HepG2 (cell line): ENCODE measurements at regions not wholly inside any gene's neighbourhood (a gene's known extent, or its start where the extent isn't known, plus 50 kb on each side); places are given as distances from the start of the nearest gene placed in this dataset.

Experiments used
- CEBPB ChIP-seq: IDR thresholded peaks from 2 replicates; pipeline ENCODE4 v1.6.1; 2011; ENCODE audit warnings: low read depth, low read length, improper control_type of control experiment, borderline replicate concordance
- CTCF ChIP-seq: sonication (generic); formaldehyde crosslinking; IDR thresholded peaks from 2 replicates; pipeline ENCODE4 v1.5.0; 2020; ENCODE audit warnings: mild to moderate bottlenecking, missing genetic modification reagents, moderate library complexity
- EZH2 ChIP-seq: conservative IDR thresholded peaks from 2 replicates; pipeline ENCODE4 v1.6.1; 2012; ENCODE audit warnings: mild to moderate bottlenecking, low read depth, low read length, moderate library complexity
- GZF1 ChIP-seq: sonication (generic); formaldehyde crosslinking; IDR thresholded peaks from 2 replicates; pipeline ENCODE4 v1.5.1; 2020; ENCODE audit warnings: mild to moderate bottlenecking, missing genetic modification reagents
- KMT2B ChIP-seq: IDR thresholded peaks from 2 replicates; pipeline ENCODE4 v1.6.1; 2016; ENCODE audit warnings: missing genetic modification reagents, missing compliant biosample characterization
- POLR2A ChIP-seq, 2 experiments: IDR thresholded peaks; 2 replicates each; pipeline ENCODE4 v1.6.1; 2011; ENCODE audit warnings: low read depth in 2 of 2, low read length in 2 of 2, mild to moderate bottlenecking in 1 of 2, moderate library complexity in 1 of 2; ENCODE audit not compliant: insufficient read depth in 1 of 2
- RXRB ChIP-seq: IDR thresholded peaks from 2 replicates; pipeline ENCODE4 v1.6.1; 2016; ENCODE audit warnings: borderline replicate concordance, missing genetic modification reagents, missing compliant biosample characterization
- SKI ChIP-seq: fragments of 450-650 bp; IDR thresholded peaks from one replicate; pipeline ENCODE4 v1.6.1; 2018; ENCODE audit warnings: mild to moderate bottlenecking; ENCODE audit not compliant: partially characterized antibody
- SP2 ChIP-seq: sonication (generic); formaldehyde crosslinking; IDR thresholded peaks from 2 replicates; pipeline ENCODE4 v1.5.1; 2020; ENCODE audit warnings: mild to moderate bottlenecking, missing genetic modification reagents
- ZC3H4 ChIP-seq: sonication (generic); formaldehyde crosslinking; IDR thresholded peaks from 2 replicates; pipeline ENCODE4 v1.4.0; 2020; ENCODE audit warnings: missing genetic modification reagents, borderline replicate concordance
- ZNF660 ChIP-seq: sonication (generic); formaldehyde crosslinking; IDR thresholded peaks from 2 replicates; pipeline ENCODE4 v1.5.1; 2020; ENCODE audit warnings: mild to moderate bottlenecking, low read depth, missing genetic modification reagents, borderline replicate concordance
- ZNF792 ChIP-seq: IDR thresholded peaks from 2 replicates; pipeline ENCODE4 v1.6.1; 2016
- TF ChIP-seq, protein P1 (sequence below): sonication (generic); formaldehyde crosslinking; IDR thresholded peaks from 2 replicates; pipeline ENCODE4 v1.5.0; 2020; ENCODE audit warnings: missing genetic modification reagents

DNA sequence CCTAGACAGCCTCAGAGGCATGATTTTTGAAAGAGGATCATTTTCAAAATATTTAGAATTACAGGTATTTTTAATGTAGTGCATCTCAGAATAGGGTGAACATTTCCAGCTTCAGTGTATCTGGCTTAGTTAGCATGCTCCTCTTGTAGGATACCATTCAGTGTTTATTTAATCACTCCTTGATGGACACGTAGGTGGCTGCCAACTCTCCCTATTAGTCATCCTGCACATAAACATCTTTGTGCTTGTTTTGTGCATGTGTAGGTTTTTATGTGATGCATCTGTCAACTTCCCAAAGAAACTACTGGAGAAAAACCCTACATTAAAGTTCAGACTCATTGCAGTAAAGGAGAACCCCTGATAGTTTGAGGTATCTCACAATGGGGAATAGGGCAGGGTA is 52.5 kb upstream of the RBM19 start:
- TF ChIP-seq RXRB (CRISPR knock-in tag) (no peak), ZNF792 (CRISPR knock-in tag) (no peak), KMT2B (CRISPR knock-in tag) (no peak), SP2 (CRISPR knock-in tag) (no peak), ZNF660 (no peak), ZC3H4 (no peak), GZF1 (CRISPR knock-in tag) (no peak), CTCF (CRISPR knock-in tag) (no peak), CEBPB (no peak), POLR2A (IDR thresholded peaks at IDR 0.05; ENCODE audit: insufficient read depth in 1 of 2, low read depth in 2 of 2, low read length in 2 of 2) (no peak), SKI (no peak), EZH2 (no peak)
- TF ChIP-seq, protein P1, sequence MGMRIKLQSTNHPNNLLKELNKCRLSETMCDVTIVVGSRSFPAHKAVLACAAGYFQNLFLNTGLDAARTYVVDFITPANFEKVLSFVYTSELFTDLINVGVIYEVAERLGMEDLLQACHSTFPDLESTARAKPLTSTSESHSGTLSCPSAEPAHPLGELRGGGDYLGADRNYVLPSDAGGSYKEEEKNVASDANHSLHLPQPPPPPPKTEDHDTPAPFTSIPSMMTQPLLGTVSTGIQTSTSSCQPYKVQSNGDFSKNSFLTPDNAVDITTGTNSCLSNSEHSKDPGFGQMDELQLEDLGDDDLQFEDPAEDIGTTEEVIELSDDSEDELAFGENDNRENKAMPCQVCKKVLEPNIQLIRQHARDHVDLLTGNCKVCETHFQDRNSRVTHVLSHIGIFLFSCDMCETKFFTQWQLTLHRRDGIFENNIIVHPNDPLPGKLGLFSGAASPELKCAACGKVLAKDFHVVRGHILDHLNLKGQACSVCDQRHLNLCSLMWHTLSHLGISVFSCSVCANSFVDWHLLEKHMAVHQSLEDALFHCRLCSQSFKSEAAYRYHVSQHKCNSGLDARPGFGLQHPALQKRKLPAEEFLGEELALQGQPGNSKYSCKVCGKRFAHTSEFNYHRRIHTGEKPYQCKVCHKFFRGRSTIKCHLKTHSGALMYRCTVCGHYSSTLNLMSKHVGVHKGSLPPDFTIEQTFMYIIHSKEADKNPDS (CRISPR knock-in tag), result no peak
